A673 (cell line): ENCODE measurements at regions not wholly inside any gene's neighbourhood (a gene's known extent, or its start where the extent isn't known, plus 50 kb on each side); places are given as distances from the start of the nearest gene placed in this dataset.

Source experiments
- BruUV-seq: library from RNA; stranded (reverse); fragments of 400-500 nt; replicated peaks from 2 replicates; lab custom pipeline; 2021; lab: Mats Ljungman, UMichigan
- CTCF ChIA-PET: fragments of 300-600 bp; sonication (Branson Sonifier 250); formaldehyde crosslinking; loops from one replicate; lab custom pipeline; 2022; ENCODE audit warnings: antibody characterized with exemption; lab: Charles Lee
- POLR2A ChIA-PET: fragments of 300-600 bp; sonication (Branson Sonifier 250); formaldehyde crosslinking; loops from one replicate; lab custom pipeline; 2022; ENCODE audit warnings: antibody characterized with exemption; ENCODE audit not compliant: low non-redundant PET; lab: Charles Lee
- DNase-seq: peaks from one replicate; pipeline ENCODE4 v3.0.0-alpha.2; 2015; ENCODE audit warnings: low spot score
- H3K27ac ChIP-seq: fragments of 200-600 bp; sonication (generic); 2 replicates; pipeline ENCODE4 v1.5.1; 2016; ENCODE audit warnings: mixed run types, low read depth, mild to moderate bottlenecking, mixed read lengths, antibody characterized with exemption, low read length; ENCODE audit not compliant: poor library complexity, severe bottlenecking
- H3K27me3 ChIP-seq: fragments of 200-600 bp; sonication (generic); replicated peaks from 2 replicates; pipeline ENCODE4 v1.6.1; 2017; ENCODE audit warnings: mixed run types, low read depth, mild to moderate bottlenecking, mixed read lengths, antibody characterized with exemption, low read length; ENCODE audit not compliant: insufficient read depth, poor library complexity
- H3K36me3 ChIP-seq: fragments of 200-600 bp; sonication (generic); 2 replicates; pipeline ENCODE4 v1.6.1; 2016; ENCODE audit warnings: mixed run types, mild to moderate bottlenecking, mixed read lengths, antibody characterized with exemption, low read length; ENCODE audit not compliant: insufficient read depth, poor library complexity, severe bottlenecking
- H3K4me1 ChIP-seq: fragments of 200-600 bp; sonication (generic); 2 replicates; pipeline ENCODE4 v1.6.1; 2017; ENCODE audit warnings: mixed run types, mild to moderate bottlenecking, mixed read lengths, antibody characterized with exemption, low read length; ENCODE audit not compliant: insufficient read depth, poor library complexity, severe bottlenecking
- H3K4me3 ChIP-seq: fragments of 200-600 bp; sonication (generic); 2 replicates; pipeline ENCODE4 v1.5.1; 2016; ENCODE audit warnings: low read depth, mixed run types, mild to moderate bottlenecking, mixed read lengths, low read length; ENCODE audit not compliant: poor library complexity, severe bottlenecking
- H3K9me3 ChIP-seq: fragments of 200-600 bp; sonication (generic); 2 replicates; pipeline ENCODE4 v1.6.1; 2016; ENCODE audit warnings: mixed run types, low read depth, mild to moderate bottlenecking, mixed read lengths, antibody characterized with exemption, low read length; ENCODE audit not compliant: poor library complexity, severe bottlenecking
- CTCF ChIP-seq: fragments of 300-800, 200-600 bp; sonication (generic); conservative IDR thresholded peaks from 2 replicates; pipeline ENCODE4 v1.5.1; 2017; ENCODE audit warnings: low read depth, mild to moderate bottlenecking, antibody characterized with exemption, low read length, moderate library complexity, mixed read lengths
- EZH2 ChIP-seq: fragments of 200-600 bp; sonication (generic); IDR thresholded peaks from 2 replicates; pipeline ENCODE4 v1.6.1; 2017; ENCODE audit warnings: borderline replicate concordance, low read depth, mild to moderate bottlenecking, mixed read lengths, antibody characterized with exemption, low read length; ENCODE audit not compliant: poor library complexity, severe bottlenecking
- intact Hi-C: fragments of 100-400 bp; cut with micrococcal nuclease; formaldehyde crosslinking; loops from one replicate; pipeline ENCODE4 v1.10.0; 2022; ENCODE audit not compliant: unreplicated experiment

DNA sequence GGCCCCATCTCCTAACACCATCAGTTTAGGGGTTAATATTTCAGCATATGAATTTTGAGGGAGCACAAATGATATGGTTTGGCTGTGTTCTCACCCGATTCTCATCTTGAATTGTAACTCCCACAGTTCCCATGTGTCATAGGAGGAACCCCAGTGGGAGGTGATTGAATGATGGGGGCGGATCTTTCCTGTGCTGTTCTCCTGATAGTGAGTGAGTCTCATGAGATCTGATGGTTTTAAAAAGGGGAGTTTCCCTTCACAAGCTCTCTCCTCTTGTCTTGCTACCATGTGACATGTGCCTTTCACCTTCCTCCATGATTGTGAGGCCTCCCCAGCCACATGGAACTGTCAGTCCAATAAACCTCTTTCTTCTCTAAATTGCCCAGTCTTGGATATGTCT is 73.8 kb upstream of the TJP1 start:
- TF ChIP-seq EZH2: no peak
- no peak for TF ChIP-seq CTCF
- POLR2A ChIA-PET: no interaction called here
- H3K9me3 ChIP-seq: no peaks in the 10 kb centered on the region
- no peaks in the 10 kb centered on the region for H3K36me3 ChIP-seq
- H3K27ac ChIP-seq: no peak overlapping the region
- no TSS peak for BruUV-seq
- intact Hi-C loops: no loop called here
- H3K27me3 ChIP-seq: no peaks in the 10 kb centered on the region
- CTCF ChIA-PET: no interaction called here
- no peaks in the 10 kb centered on the region for H3K4me1 ChIP-seq
- DNase-seq: peak; percentile 6
- H3K4me3 ChIP-seq: no peak overlapping the region

- TF ChIP-seq EZH2 (no peak), CTCF (no peak)
- H3K4me1 ChIP-seq: no peaks in the 10 kb centered on the region
- POLR2A ChIA-PET: no interaction called here
- H3K4me3 ChIP-seq: no peak overlapping the region
- H3K27me3 ChIP-seq: no peaks in the 10 kb centered on the region
- no TSS peak for BruUV-seq
- H3K9me3 ChIP-seq: no peaks in the 10 kb centered on the region
- H3K36me3 ChIP-seq: no peaks in the 10 kb centered on the region
- CTCF ChIA-PET: no interaction called here
- intact Hi-C loops: no loop called here
- no peak for DNase-seq
- H3K27ac ChIP-seq: no peak overlapping the region
Observed at GRCh38 chr15:29891096-29891457, 68.8 kb upstream of the TJP1 start.

- H3K36me3 ChIP-seq: no peaks in the 10 kb centered on the region
- intact Hi-C loops: no loop called here
- no peak for TF ChIP-seq CTCF
- no peak for TF ChIP-seq EZH2
- POLR2A ChIA-PET: no interaction called here
- BruUV-seq: no TSS peak
- CTCF ChIA-PET: no interaction called here
- no peak overlapping the region for H3K27ac ChIP-seq
- no peak overlapping the region for H3K4me3 ChIP-seq
- H3K4me1 ChIP-seq: no peaks in the 10 kb centered on the region
- H3K9me3 ChIP-seq: no peaks in the 10 kb centered on the region
- DNase-seq: no peak
- no peaks in the 10 kb centered on the region for H3K27me3 ChIP-seq
Observed at GRCh38 chr15:29890336-29891095, 68.2 kb upstream of the TJP1 start.
